IMR-90 (cell line): ENCODE measurements at regions not wholly inside any gene's neighbourhood (a gene's known extent, or its start where the extent isn't known, plus 50 kb on each side); places are given as distances from the start of the nearest gene placed in this dataset.

Experiments
- ATAC-seq: fragments of 200-7000 bp; cut with Tn5 transposase; 2 replicates; pipeline ENCODE4 v1.9.1; 2020; ENCODE audit warnings: low read depth, mild to moderate bottlenecking, moderate library complexity
- BruUV-seq: library from RNA; stranded (reverse); fragments of 400-500 nt; replicated peaks from 2 replicates; lab custom pipeline; 2021; lab: Mats Ljungman, UMichigan
- CTCF ChIA-PET: fragments of 300-600 bp; formaldehyde crosslinking; extraction: SDS; loops from one replicate; lab custom pipeline; 2021; ENCODE audit warnings: antibody characterized with exemption; lab: Yijun Ruan, JAX
- POLR2A ChIA-PET: fragments of 300-600 bp; sonication (Branson Sonifier 250); formaldehyde crosslinking; loops from one replicate; lab custom pipeline; 2022; ENCODE audit warnings: antibody characterized with exemption; ENCODE audit not compliant: unreplicated experiment; lab: Charles Lee
- DNase-seq: peaks from one replicate; pipeline ENCODE4 v3.0.0; 2013
- H2AFZ ChIP-seq: replicated peaks from 2 replicates; pipeline ENCODE3; 2013; ENCODE audit warnings: low read length, mild to moderate bottlenecking; ENCODE audit not compliant: poor library complexity
- H2AK5ac ChIP-seq: 2 replicates; pipeline ENCODE4 v1.6.1; 2013; ENCODE audit warnings: low read depth, low read length, inconsistent platforms
- H2AK9ac ChIP-seq: replicated peaks from 2 replicates; pipeline ENCODE3; 2013; ENCODE audit warnings: mild to moderate bottlenecking, low read depth, low read length, moderate library complexity; ENCODE audit not compliant: poor library complexity
- H2BK120ac ChIP-seq: 2 replicates; pipeline ENCODE4 v1.6.1; 2013; ENCODE audit warnings: low read depth, low read length, inconsistent platforms
- H2BK15ac ChIP-seq: 3 replicates; pipeline ENCODE4 v1.6.1; 2013; ENCODE audit warnings: low read depth, low read length, inconsistent platforms
- H2BK20ac ChIP-seq: 2 replicates; pipeline ENCODE4 v1.6.1; 2013; ENCODE audit warnings: low read depth, mild to moderate bottlenecking, inconsistent platforms, low read length, moderate library complexity
- H2BK5ac ChIP-seq: 2 replicates; pipeline ENCODE4 v1.6.1; 2013; ENCODE audit warnings: mild to moderate bottlenecking, low read depth, low read length, inconsistent platforms; ENCODE audit not compliant: poor library complexity, severe bottlenecking
- H3K14ac ChIP-seq: replicated peaks from 2 replicates; pipeline ENCODE4 v1.6.1; 2013; ENCODE audit warnings: low read depth, low read length, inconsistent platforms
- H3K18ac ChIP-seq: 2 replicates; pipeline ENCODE4 v1.6.1; 2013; ENCODE audit warnings: low read depth, low read length, control low read depth
- H3K23ac ChIP-seq: 2 replicates; pipeline ENCODE4 v1.6.1; 2013; ENCODE audit warnings: low read depth, low read length, inconsistent platforms
- H3K27ac ChIP-seq: 2 replicates; pipeline ENCODE4 v1.5.1; 2013; ENCODE audit warnings: mild to moderate bottlenecking, control low read depth, low read length; ENCODE audit not compliant: insufficient read depth
- H3K27me3 ChIP-seq: 2 replicates; pipeline ENCODE4 v1.6.1; 2013; ENCODE audit warnings: low read length; ENCODE audit not compliant: control insufficient read depth, insufficient read depth
- H3K36me3 ChIP-seq: 2 replicates; pipeline ENCODE4 v1.6.1; 2013; ENCODE audit warnings: low read length, mixed read lengths; ENCODE audit not compliant: control insufficient read depth, insufficient read depth
- H3K4ac ChIP-seq: 2 replicates; pipeline ENCODE4 v1.6.1; 2013; ENCODE audit warnings: low read depth, low read length, inconsistent platforms
- H3K4me1 ChIP-seq: 2 replicates; pipeline ENCODE4 v1.6.1; 2013; ENCODE audit warnings: low read length, mixed read lengths; ENCODE audit not compliant: control insufficient read depth, insufficient read depth
- H3K4me2 ChIP-seq: 2 replicates; pipeline ENCODE4 v1.6.1; 2013; ENCODE audit warnings: low read depth, mild to moderate bottlenecking, control low read depth, low read length, moderate library complexity
- H3K4me3 ChIP-seq: 2 replicates; pipeline ENCODE4 v1.5.1; 2013; ENCODE audit warnings: low read depth, mild to moderate bottlenecking, control low read depth, low read length, moderate library complexity; ENCODE audit not compliant: insufficient read depth
- H3K56ac ChIP-seq: 2 replicates; pipeline ENCODE4 v1.6.1; 2013; ENCODE audit warnings: low read length, inconsistent platforms; ENCODE audit not compliant: insufficient read depth; ENCODE audit errors: extremely low read depth
- H3K79me1 ChIP-seq, 2 experiments: 2 replicates each; pipeline ENCODE4 v1.6.1; 2013; ENCODE audit warnings: low read length in 2 of 2, inconsistent platforms in 1 of 2, low read depth in 1 of 2
- H3K9ac ChIP-seq: 2 replicates; pipeline ENCODE4 v1.6.1; 2013; ENCODE audit warnings: low read depth, low read length, control low read depth
- H3K9me1 ChIP-seq: 2 replicates; pipeline ENCODE4 v1.6.1; 2013; ENCODE audit warnings: low read length, inconsistent platforms; ENCODE audit not compliant: insufficient read depth
- H3K9me3 ChIP-seq: 2 replicates; pipeline ENCODE4 v1.6.1; 2013; ENCODE audit warnings: low read length; ENCODE audit not compliant: control insufficient read depth, insufficient read depth
- H4K20me1 ChIP-seq: 2 replicates; pipeline ENCODE4 v1.6.1; 2013; ENCODE audit warnings: low read length, inconsistent platforms; ENCODE audit not compliant: insufficient read depth
- H4K5ac ChIP-seq: 2 replicates; pipeline ENCODE4 v1.6.1; 2013; ENCODE audit warnings: mild to moderate bottlenecking, low read depth, low read length, control low read depth
- H4K8ac ChIP-seq, 2 experiments: 2 replicates each; pipeline ENCODE4 v1.6.1; 2013; ENCODE audit warnings: low read depth in 2 of 2, low read length in 2 of 2, control low read depth in 1 of 2, inconsistent platforms in 1 of 2
- H4K91ac ChIP-seq: 2 replicates; pipeline ENCODE4 v1.6.1; 2013; ENCODE audit warnings: low read depth, low read length, inconsistent platforms; ENCODE audit not compliant: insufficient read depth
- CEBPB ChIP-seq: IDR thresholded peaks from 2 replicates; pipeline ENCODE4 v1.6.1; 2012; ENCODE audit warnings: low read depth, low read length, improper control_type of control experiment
- CHD1 ChIP-seq: IDR thresholded peaks from 2 replicates; pipeline ENCODE4 v1.6.1; 2012; ENCODE audit warnings: low read depth, low read length, improper control_type of control experiment
- FOS ChIP-seq: fragments of 150-350 bp; IDR thresholded peaks from 2 replicates; pipeline ENCODE4 v1.6.1; 2016; ENCODE audit warnings: low read depth, low read length
- MAFK ChIP-seq: IDR thresholded peaks from 2 replicates; pipeline ENCODE4 v1.6.1; 2012; ENCODE audit warnings: low read depth, low read length, improper control_type of control experiment
- MAZ ChIP-seq: IDR thresholded peaks from 2 replicates; pipeline ENCODE4 v1.6.1; 2012; ENCODE audit warnings: low read depth, mild to moderate bottlenecking, low read length, improper control_type of control experiment, moderate library complexity, borderline replicate concordance
- SMC3 ChIP-seq: fragments of 150-350 bp; IDR thresholded peaks from 2 replicates; pipeline ENCODE4 v1.6.1; 2016; ENCODE audit warnings: low read depth, mild to moderate bottlenecking, antibody characterized with exemption, low read length, moderate library complexity
- WGBS, 2 experiments: methylation state at CpG; one replicate each; pipeline versions ENCODE4 v1.1.5 to v1.1.7; 2013; ENCODE audit warnings: missing lambda C conversion rate in 2 of 2; ENCODE audit not compliant: insufficient read length in 1 of 2; ENCODE audit errors: extremely low coverage in 2 of 2; 5-methylcytosine and 5-hydroxymethylcytosine counted together
- dilution Hi-C: fragments of 300-500 bp; cut with HindIII; formaldehyde crosslinking; loops from one replicate; pipeline ENCODE4 v1.14.3; 2018; ENCODE audit warnings: low sequenced_read_pairs; ENCODE audit not compliant: unreplicated experiment
- in situ Hi-C: fragments of 300-500 bp; cut with MboI; formaldehyde crosslinking; loops from 3 replicates; pipeline ENCODE4 v1.14.3; 2019; ENCODE audit warnings: low sequenced_read_pairs, inconsistent platforms, mixed read lengths
- intact Hi-C: fragments of 100-400 bp; cut with micrococcal nuclease; formaldehyde crosslinking; loops from 2 replicates; pipeline ENCODE4 v1.10.0; 2022

DNA sequence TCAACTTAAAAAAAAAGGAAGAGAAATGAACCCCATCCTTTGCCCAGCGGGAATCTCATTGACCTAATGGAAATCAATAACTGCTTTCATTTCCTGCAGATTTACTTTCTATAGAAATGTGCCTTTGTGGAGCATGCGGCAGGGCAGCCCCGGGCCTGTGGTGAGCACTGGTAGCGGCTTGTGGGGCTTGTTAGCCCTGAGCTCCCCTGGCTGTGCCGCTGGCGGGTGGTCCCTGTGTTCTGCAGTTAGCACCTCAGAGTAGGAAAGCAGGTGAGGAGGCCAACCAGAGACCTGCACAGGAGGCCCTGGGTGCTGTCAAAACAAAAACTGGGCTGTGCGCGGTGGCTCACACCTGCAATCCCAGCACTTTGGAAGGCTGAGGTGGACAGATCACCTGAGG, 76.8 kb upstream of the CDK20 start:
- DNase-seq (no peak), ATAC-seq (no peak)
- in situ Hi-C loops (no loop called here), dilution Hi-C loops (no loop called here), intact Hi-C loops (no loop called here)
- no TSS peak for BruUV-seq
- Histone ChIP-seq H2AK5ac (no peak overlapping the region), H2AFZ (no peak overlapping the region), H3K56ac (no peak overlapping the region), H3K4me1 (no peaks in the 10 kb centered on the region), H3K9ac (no peak overlapping the region), H3K9me3 (no peaks in the 10 kb centered on the region), H2BK15ac (no peak overlapping the region), H3K79me1 (no peaks in the 10 kb centered on the region), H3K4me3 (no peak overlapping the region), H3K23ac (no peak overlapping the region), H3K14ac (no peak overlapping the region), H3K18ac (no peak overlapping the region), H4K20me1 (no peaks in the 10 kb centered on the region), H3K4me2 (no peak overlapping the region), H3K27ac (no peak overlapping the region), H2BK20ac (no peak overlapping the region), H2AK9ac (no peak overlapping the region), H4K8ac (no peak overlapping the region), H3K27me3 (no peaks in the 10 kb centered on the region), H2BK5ac (no peak overlapping the region), H3K36me3 (no peaks in the 10 kb centered on the region), H3K9me1 (no peaks in the 10 kb centered on the region), H4K5ac (no peak overlapping the region), H2BK120ac (no peak overlapping the region), H3K4ac (no peak overlapping the region), H4K91ac (no peak overlapping the region)
- ChIA-PET POLR2A (no interaction called here), CTCF (no interaction called here)
- WGBS, 2 experiments, result 91% methylated on average over 4 of the region's 8 CpGs; no CpG with 5 or more reads in 1 of the 2 experiments
- no peak for TF ChIP-seq MAZ
- TF ChIP-seq CHD1, result no peak
- TF ChIP-seq FOS, result no peak
- no peak for TF ChIP-seq CEBPB
- no peak for TF ChIP-seq MAFK
- no peak for TF ChIP-seq SMC3
